Liver (tissue), 8 donors: ENCODE measurements at regions not wholly inside any gene's neighbourhood (a gene's known extent, or its start where the extent isn't known, plus 50 kb on each side); places are given as distances from the start of the nearest gene placed in this dataset.

Experiments
- DNase-seq: peaks from one replicate; pipeline ENCODE4 v3.0.0-alpha.2; 2017; ENCODE audit warnings: low spot score
- H3K27ac ChIP-seq, 2 donors: one replicate each; pipeline ENCODE4 v1.7.0; 2013; ENCODE audit warnings: inconsistent platforms in 2 of 2, low read length in 2 of 2, control low read depth in 1 of 2, low read depth in 1 of 2, mild to moderate bottlenecking in 1 of 2
- H3K27me3 ChIP-seq, 4 donors: one replicate each; pipeline versions ENCODE4 v1.6.1 to v1.7.0; 2013; ENCODE audit warnings: low read length in 3 of 4, inconsistent platforms in 1 of 4, mild to moderate bottlenecking in 1 of 4, moderate library complexity in 1 of 4; ENCODE audit not compliant: control insufficient read depth in 4 of 4, insufficient read depth in 4 of 4
- H3K36me3 ChIP-seq, 4 donors: one replicate each; pipeline versions ENCODE4 v1.6.1 to v1.7.0; 2013; ENCODE audit warnings: low read length in 3 of 4, mild to moderate bottlenecking in 3 of 4, low read depth in 1 of 4, moderate library complexity in 1 of 4; ENCODE audit not compliant: control insufficient read depth in 4 of 4, insufficient read depth in 3 of 4
- H3K4me1 ChIP-seq, 4 donors: one replicate each; pipeline versions ENCODE4 v1.6.1 to v1.7.0; 2013; ENCODE audit warnings: low read length in 3 of 4, mild to moderate bottlenecking in 3 of 4, moderate library complexity in 1 of 4; ENCODE audit not compliant: control insufficient read depth in 4 of 4, insufficient read depth in 4 of 4
- H3K4me3 ChIP-seq, 3 donors: one replicate each; pipeline versions ENCODE4 v1.6.1 to v1.7.0; 2013; ENCODE audit warnings: low read length in 3 of 3, control low read depth in 1 of 3, low read depth in 1 of 3, mild to moderate bottlenecking in 1 of 3
- H3K9ac ChIP-seq, 2 donors: one replicate each; pipeline ENCODE4 v1.7.0; 2013; ENCODE audit warnings: low read length in 2 of 2, mild to moderate bottlenecking in 2 of 2, moderate library complexity in 2 of 2, control low read depth in 1 of 2, low read depth in 1 of 2
- H3K9me3 ChIP-seq, 4 donors: one replicate each; pipeline versions ENCODE4 v1.6.1 to v1.7.0; 2013; ENCODE audit warnings: low read length in 3 of 4; ENCODE audit not compliant: control insufficient read depth in 4 of 4
- ATF3 ChIP-seq: IDR thresholded peaks from 2 replicates; pipeline ENCODE4 v1.6.1; 2016; ENCODE audit warnings: antibody characterized with exemption
- CTCF ChIP-seq: fragments of 150-350 bp; IDR thresholded peaks from 2 replicates; pipeline ENCODE4 v1.5.1; 2017; ENCODE audit warnings: improper control_type of control experiment, low read depth, low read length; ENCODE audit not compliant: missing input control
- EGR1 ChIP-seq, 2 donors: IDR thresholded peaks; 2 replicates each; pipeline ENCODE4 v1.6.1; 2016 to 2018; ENCODE audit warnings: antibody characterized with exemption in 2 of 2, low read depth in 2 of 2
- FOXA1 ChIP-seq: IDR thresholded peaks from 2 replicates; pipeline ENCODE4 v1.6.1; 2016; ENCODE audit warnings: antibody characterized with exemption
- FOXA2 ChIP-seq: IDR thresholded peaks from 2 replicates; pipeline ENCODE4 v1.6.1; 2016; ENCODE audit warnings: antibody characterized with exemption
- GABPA ChIP-seq, 2 donors: IDR thresholded peaks in 1 of 2; conservative IDR thresholded peaks in 1 of 2; 2 replicates each; pipeline ENCODE4 v1.6.1; 2016; ENCODE audit warnings: antibody characterized with exemption in 2 of 2, mild to moderate bottlenecking in 1 of 2, moderate library complexity in 1 of 2
- HNF4A ChIP-seq, 2 donors: conservative IDR thresholded peaks; 2 replicates each; pipeline ENCODE4 v1.6.1; 2016; ENCODE audit warnings: antibody characterized with exemption in 2 of 2, mild to moderate bottlenecking in 2 of 2
- HNF4G ChIP-seq: IDR thresholded peaks from 2 replicates; pipeline ENCODE4 v1.6.1; 2016; ENCODE audit warnings: antibody characterized with exemption
- JUND ChIP-seq, 2 donors: IDR thresholded peaks; 2 replicates each; pipeline ENCODE4 v1.6.1; 2016; ENCODE audit warnings: antibody characterized with exemption in 2 of 2
- MAX ChIP-seq: IDR thresholded peaks from 2 replicates; pipeline ENCODE4 v1.6.1; 2016; ENCODE audit warnings: antibody characterized with exemption
- NR2F2 ChIP-seq: IDR thresholded peaks from 2 replicates; pipeline ENCODE4 v1.6.1; 2016; ENCODE audit warnings: antibody characterized with exemption
- RAD21 ChIP-seq, 2 donors: IDR thresholded peaks; 2 replicates each; pipeline ENCODE4 v1.6.1; 2016; ENCODE audit warnings: antibody characterized with exemption in 2 of 2, mild to moderate bottlenecking in 2 of 2
- RXRA ChIP-seq, 2 donors: IDR thresholded peaks; 2 replicates each; pipeline ENCODE4 v1.6.1; 2017 to 2018; ENCODE audit warnings: antibody characterized with exemption in 2 of 2, mild to moderate bottlenecking in 1 of 2
- SP1 ChIP-seq: IDR thresholded peaks from 2 replicates; pipeline ENCODE4 v1.6.1; 2018; ENCODE audit warnings: antibody characterized with exemption, mild to moderate bottlenecking
- TAF1 ChIP-seq: conservative IDR thresholded peaks from 2 replicates; pipeline ENCODE4 v1.6.1; 2016; ENCODE audit warnings: antibody characterized with exemption, mild to moderate bottlenecking
- YY1 ChIP-seq: IDR thresholded peaks from 2 replicates; pipeline ENCODE4 v1.6.1; 2016; ENCODE audit warnings: antibody characterized with exemption, mild to moderate bottlenecking
- WGBS: extraction: QIAGEN DNeasy Blood & Tissue Kit; methylation state at CpG from one replicate; pipeline ENCODE4 v1.1.7; 2013; 5-methylcytosine and 5-hydroxymethylcytosine counted together
- TF ChIP-seq, protein P1 (sequence below): IDR thresholded peaks from 2 replicates; pipeline ENCODE4 v1.6.1; 2016; ENCODE audit warnings: antibody characterized with exemption, mild to moderate bottlenecking
- TF ChIP-seq, protein P2 (sequence below): IDR thresholded peaks from 2 replicates; pipeline ENCODE4 v1.6.1; 2016; ENCODE audit warnings: antibody characterized with exemption
- donor health status: healthy.
- donor health status: healthy.
- donor health status: healthy.
- donor health status: healthy.
- donor health status: healthy.

DNA sequence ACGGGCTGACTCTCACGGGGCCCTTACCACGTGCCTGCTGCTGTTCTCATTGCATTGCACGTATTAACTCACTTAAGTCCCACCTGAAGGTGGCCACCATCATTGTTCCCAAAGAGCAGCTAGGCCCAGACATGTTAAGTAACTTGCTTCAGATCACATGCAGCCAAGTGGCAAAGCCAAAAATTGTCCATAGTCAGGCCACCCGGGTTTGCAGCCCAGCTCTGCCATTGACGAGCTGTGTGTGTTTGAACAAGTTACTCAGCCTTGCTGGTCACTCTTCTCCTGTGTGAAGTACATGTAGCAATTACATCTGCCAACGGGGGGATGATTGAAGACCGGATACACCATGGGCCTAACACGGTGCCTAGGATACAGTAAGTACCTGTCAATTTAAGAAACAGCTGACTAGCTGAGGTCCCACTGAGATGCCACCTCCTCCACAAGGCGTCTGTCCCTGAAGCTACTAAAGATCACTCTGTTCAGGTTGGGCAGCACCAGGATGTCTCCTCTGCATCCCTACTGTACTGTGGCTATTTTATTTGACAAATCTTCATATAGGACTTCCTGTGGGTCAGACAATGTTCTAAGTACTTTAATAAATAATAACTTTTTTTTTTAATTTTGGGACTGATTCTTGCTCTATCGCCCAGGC lies 154.2 kb upstream of the MYCN start:
- no peak for DNase-seq
- Histone ChIP-seq H3K27ac (no peak overlapping the region), H3K9ac (no peak overlapping the region), H3K36me3 (no peaks in the 10 kb centered on the region), H3K27me3 (no peaks in the 10 kb centered on the region), H3K9me3 (no peaks in the 10 kb centered on the region), H3K4me3 (no peak overlapping the region), H3K4me1 (peaks cover 13 to 21% (median 17%) of the 10 kb centered on the region in 4 donors)
- no peak for TF ChIP-seq EGR1 (IDR thresholded peaks at IDR 0.05; ENCODE audit: low read depth in 2 of 2)
- no peak for TF ChIP-seq JUND (IDR thresholded peaks at IDR 0.05)
- no peak for TF ChIP-seq TAF1
- TF ChIP-seq MAX, result no peak
- no peak for TF ChIP-seq FOXA2
- no peak for TF ChIP-seq CTCF
- TF ChIP-seq HNF4A (conservative IDR thresholded peaks at IDR 0.05), result no peak
- no peak for TF ChIP-seq ATF3
- no peak for TF ChIP-seq NR2F2
- no peak for TF ChIP-seq GABPA (IDR thresholded peaks at IDR 0.05 in 1 of 2, conservative IDR thresholded peaks at IDR 0.05 in 1 of 2)
- no peak for TF ChIP-seq YY1
- WGBS, result 88% methylated on average over 11 of the region's 11 CpGs

GRCh38 chr2:15786901-15787300 lies 153.4 kb upstream of the MYCN start:
- H3K4me3 ChIP-seq, result no peak overlapping the region
- peaks cover 8 to 13% (median 10%) of the 10 kb centered on the region in 4 donors for H3K4me1 ChIP-seq
- H3K27me3 ChIP-seq, result no peaks in the 10 kb centered on the region
- TF ChIP-seq CTCF, result no peak
- TF ChIP-seq, protein P1, sequence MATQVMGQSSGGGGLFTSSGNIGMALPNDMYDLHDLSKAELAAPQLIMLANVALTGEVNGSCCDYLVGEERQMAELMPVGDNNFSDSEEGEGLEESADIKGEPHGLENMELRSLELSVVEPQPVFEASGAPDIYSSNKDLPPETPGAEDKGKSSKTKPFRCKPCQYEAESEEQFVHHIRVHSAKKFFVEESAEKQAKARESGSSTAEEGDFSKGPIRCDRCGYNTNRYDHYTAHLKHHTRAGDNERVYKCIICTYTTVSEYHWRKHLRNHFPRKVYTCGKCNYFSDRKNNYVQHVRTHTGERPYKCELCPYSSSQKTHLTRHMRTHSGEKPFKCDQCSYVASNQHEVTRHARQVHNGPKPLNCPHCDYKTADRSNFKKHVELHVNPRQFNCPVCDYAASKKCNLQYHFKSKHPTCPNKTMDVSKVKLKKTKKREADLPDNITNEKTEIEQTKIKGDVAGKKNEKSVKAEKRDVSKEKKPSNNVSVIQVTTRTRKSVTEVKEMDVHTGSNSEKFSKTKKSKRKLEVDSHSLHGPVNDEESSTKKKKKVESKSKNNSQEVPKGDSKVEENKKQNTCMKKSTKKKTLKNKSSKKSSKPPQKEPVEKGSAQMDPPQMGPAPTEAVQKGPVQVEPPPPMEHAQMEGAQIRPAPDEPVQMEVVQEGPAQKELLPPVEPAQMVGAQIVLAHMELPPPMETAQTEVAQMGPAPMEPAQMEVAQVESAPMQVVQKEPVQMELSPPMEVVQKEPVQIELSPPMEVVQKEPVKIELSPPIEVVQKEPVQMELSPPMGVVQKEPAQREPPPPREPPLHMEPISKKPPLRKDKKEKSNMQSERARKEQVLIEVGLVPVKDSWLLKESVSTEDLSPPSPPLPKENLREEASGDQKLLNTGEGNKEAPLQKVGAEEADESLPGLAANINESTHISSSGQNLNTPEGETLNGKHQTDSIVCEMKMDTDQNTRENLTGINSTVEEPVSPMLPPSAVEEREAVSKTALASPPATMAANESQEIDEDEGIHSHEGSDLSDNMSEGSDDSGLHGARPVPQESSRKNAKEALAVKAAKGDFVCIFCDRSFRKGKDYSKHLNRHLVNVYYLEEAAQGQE, result no peak
- TF ChIP-seq, protein P2, sequence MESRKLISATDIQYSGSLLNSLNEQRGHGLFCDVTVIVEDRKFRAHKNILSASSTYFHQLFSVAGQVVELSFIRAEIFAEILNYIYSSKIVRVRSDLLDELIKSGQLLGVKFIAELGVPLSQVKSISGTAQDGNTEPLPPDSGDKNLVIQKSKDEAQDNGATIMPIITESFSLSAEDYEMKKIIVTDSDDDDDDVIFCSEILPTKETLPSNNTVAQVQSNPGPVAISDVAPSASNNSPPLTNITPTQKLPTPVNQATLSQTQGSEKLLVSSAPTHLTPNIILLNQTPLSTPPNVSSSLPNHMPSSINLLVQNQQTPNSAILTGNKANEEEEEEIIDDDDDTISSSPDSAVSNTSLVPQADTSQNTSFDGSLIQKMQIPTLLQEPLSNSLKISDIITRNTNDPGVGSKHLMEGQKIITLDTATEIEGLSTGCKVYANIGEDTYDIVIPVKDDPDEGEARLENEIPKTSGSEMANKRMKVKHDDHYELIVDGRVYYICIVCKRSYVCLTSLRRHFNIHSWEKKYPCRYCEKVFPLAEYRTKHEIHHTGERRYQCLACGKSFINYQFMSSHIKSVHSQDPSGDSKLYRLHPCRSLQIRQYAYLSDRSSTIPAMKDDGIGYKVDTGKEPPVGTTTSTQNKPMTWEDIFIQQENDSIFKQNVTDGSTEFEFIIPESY, result no peak
- TF ChIP-seq FOXA1, result no peak
- no peak for TF ChIP-seq HNF4G
- TF ChIP-seq GABPA (IDR thresholded peaks at IDR 0.05 in 1 of 2, conservative IDR thresholded peaks at IDR 0.05 in 1 of 2), result no peak
- TF ChIP-seq NR2F2, result no peak
- no peak for TF ChIP-seq RAD21 (IDR thresholded peaks at IDR 0.05)
- no peak for TF ChIP-seq FOXA2
- TF ChIP-seq HNF4A (conservative IDR thresholded peaks at IDR 0.05), result no peak
- no peak for TF ChIP-seq EGR1 (IDR thresholded peaks at IDR 0.05; ENCODE audit: low read depth in 2 of 2)
- TF ChIP-seq SP1, result no peak
- no peak for TF ChIP-seq MAX
- no peak for TF ChIP-seq TAF1
- no peak for TF ChIP-seq RXRA (IDR thresholded peaks at IDR 0.05)
- no peak for TF ChIP-seq YY1
- TF ChIP-seq ATF3, result no peak
- no peak for TF ChIP-seq JUND (IDR thresholded peaks at IDR 0.05)
- no peak overlapping the region for H3K27ac ChIP-seq
- no peaks in the 10 kb centered on the region for H3K9me3 ChIP-seq
- H3K36me3 ChIP-seq, result no peaks in the 10 kb centered on the region
- 87% methylated on average over 2 of the region's 2 CpGs for WGBS
- no peak overlapping the region for H3K9ac ChIP-seq
- DNase-seq, result no peak
